IPS-20b (cell line): ENCODE measurements at regions not wholly inside any gene's neighbourhood (a gene's known extent, or its start where the extent isn't known, plus 50 kb on each side); places are given as distances from the start of the nearest gene placed in this dataset.

Source experiments
- H3K27ac ChIP-seq: one replicate; pipeline ENCODE4 v1.5.1; 2013; ENCODE audit warnings: low read length
- H3K27me3 ChIP-seq: 2 replicates; pipeline ENCODE4 v1.6.1; 2013; ENCODE audit warnings: mild to moderate bottlenecking, low read length, inconsistent platforms; ENCODE audit not compliant: insufficient read depth
- H3K36me3 ChIP-seq: 2 replicates; pipeline ENCODE4 v1.6.1; 2013; ENCODE audit warnings: low read depth, mild to moderate bottlenecking, inconsistent platforms, low read length, moderate library complexity; ENCODE audit not compliant: insufficient read depth
- H3K4me1 ChIP-seq: 2 replicates; pipeline ENCODE4 v1.6.1; 2013; ENCODE audit warnings: mild to moderate bottlenecking, control low read depth, inconsistent platforms, low read length, moderate library complexity; ENCODE audit not compliant: insufficient read depth
- H3K4me3 ChIP-seq: 2 replicates; pipeline ENCODE4 v1.5.1; 2013; ENCODE audit warnings: mild to moderate bottlenecking, low read length, inconsistent platforms
- H3K9ac ChIP-seq: 2 replicates; pipeline ENCODE4 v1.6.1; 2013; ENCODE audit warnings: low read depth, mild to moderate bottlenecking, inconsistent platforms, low read length, moderate library complexity
- H3K9me3 ChIP-seq: 2 replicates; pipeline ENCODE4 v1.6.1; 2013; ENCODE audit warnings: mild to moderate bottlenecking, low read depth, low read length, inconsistent platforms; ENCODE audit not compliant: insufficient read depth

DNA sequence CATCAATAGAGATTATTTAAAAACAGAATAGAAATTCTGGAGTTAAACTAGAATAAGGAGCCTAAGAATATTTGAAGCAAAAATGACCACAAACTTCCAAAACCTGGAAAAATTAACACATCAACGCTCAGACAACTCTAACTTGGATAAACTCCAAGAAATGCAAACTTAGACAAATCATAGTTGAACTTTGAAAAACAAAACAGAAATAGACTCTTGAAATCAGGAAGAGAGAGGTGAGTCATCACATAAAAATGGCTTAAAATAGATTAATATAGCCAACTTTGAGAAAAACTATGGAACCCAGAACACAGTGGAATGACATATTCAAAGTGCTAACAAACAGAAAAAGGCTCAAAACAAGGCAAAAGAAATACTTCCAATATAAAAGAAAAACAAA lies 974.2 kb downstream of the JRKL start:
- Histone ChIP-seq H3K36me3 (no peaks in the 10 kb centered on the region), H3K9ac (no peak overlapping the region), H3K9me3 (no peaks in the 10 kb centered on the region), H3K4me3 (no peak overlapping the region), H3K27me3 (no peaks in the 10 kb centered on the region), H3K4me1 (no peaks in the 10 kb centered on the region), H3K27ac (no peak overlapping the region)

DNA sequence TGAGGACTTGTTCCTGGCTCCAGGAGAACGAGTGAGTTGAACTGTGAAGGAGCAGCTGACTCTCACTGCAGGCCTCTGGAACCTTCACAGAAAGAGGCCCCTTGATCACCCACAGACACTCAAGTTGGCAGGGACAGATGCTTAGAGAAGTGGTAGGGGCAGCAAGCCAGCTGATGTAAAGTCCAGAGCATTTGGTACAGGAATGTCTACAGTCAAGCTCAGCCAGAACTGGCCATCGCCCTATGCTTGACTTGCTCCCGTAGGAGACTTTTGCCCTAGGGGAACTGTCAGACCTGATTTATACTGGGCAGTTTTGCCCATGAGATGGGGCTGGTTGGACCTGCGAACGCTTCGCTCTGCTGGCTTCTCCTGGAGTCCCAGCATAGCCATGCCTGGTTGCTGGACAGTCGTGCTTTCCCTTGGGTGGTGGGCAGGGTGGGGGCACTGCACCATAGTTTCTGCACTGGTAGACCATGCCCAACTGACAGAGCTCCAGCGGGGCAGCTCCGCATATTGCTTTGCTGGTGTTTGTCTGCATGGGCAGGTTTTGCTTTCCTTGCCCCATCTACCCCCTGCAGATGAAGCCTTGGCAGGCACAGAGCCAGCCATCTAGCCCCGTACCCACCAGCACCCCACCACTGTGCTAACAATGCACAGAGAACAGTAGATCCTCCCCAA lies 977.7 kb downstream of the JRKL start:
- H3K4me1 ChIP-seq, result no peaks in the 10 kb centered on the region
- H3K36me3 ChIP-seq, result no peaks in the 10 kb centered on the region
- no peak overlapping the region for H3K9ac ChIP-seq
- H3K9me3 ChIP-seq, result no peaks in the 10 kb centered on the region
- H3K4me3 ChIP-seq, result no peak overlapping the region
- H3K27ac ChIP-seq, result no peak overlapping the region
- H3K27me3 ChIP-seq, result no peaks in the 10 kb centered on the region

DNA sequence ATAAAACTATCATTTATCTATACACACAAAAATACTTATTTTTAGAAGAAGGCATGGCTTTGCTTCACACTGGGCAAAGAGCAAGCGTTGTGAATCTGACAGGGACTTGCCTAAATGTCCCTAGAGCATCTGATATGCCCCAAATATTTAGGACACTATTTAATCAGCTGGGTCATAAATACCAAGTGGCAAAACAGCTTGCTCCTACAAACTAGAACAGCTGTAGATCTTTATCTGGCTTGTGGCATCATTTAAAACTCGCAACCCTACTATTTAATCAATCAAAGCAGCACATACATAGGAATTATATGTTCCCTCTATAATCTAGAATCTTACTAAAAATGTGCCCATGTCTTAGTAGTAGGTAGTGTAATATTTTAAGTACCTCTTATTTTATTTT lies 999.5 kb downstream of the JRKL start:
- Histone ChIP-seq H3K27me3 (no peaks in the 10 kb centered on the region), H3K9me3 (no peaks in the 10 kb centered on the region), H3K9ac (no peak overlapping the region), H3K27ac (no peak overlapping the region), H3K36me3 (no peaks in the 10 kb centered on the region), H3K4me3 (no peak overlapping the region), H3K4me1 (no peaks in the 10 kb centered on the region)

DNA sequence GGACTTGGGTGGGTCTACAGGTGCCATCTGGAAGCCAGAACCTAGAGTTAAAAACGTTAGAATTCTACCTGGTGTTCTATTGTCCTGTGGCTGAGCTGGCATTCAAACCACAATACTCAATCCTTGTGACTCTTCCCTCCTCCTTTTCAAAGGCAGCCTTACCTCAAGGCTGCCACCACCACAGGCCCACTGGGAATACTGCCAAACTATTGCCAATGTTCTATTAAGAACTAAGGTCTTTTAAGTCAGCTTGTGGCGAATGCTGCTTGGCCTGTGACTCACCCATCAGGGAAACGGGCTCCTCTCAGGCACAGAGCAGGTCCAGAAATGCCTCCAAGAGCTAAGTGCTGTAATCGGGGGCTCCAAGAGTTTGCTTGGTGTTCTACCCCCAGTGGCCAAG lies 1008.4 kb downstream of the JRKL start:
- Histone ChIP-seq H3K36me3 (no peaks in the 10 kb centered on the region), H3K27ac (no peak overlapping the region), H3K4me3 (no peak overlapping the region), H3K9ac (no peak overlapping the region), H3K4me1 (no peaks in the 10 kb centered on the region), H3K9me3 (no peaks in the 10 kb centered on the region), H3K27me3 (no peaks in the 10 kb centered on the region)

DNA sequence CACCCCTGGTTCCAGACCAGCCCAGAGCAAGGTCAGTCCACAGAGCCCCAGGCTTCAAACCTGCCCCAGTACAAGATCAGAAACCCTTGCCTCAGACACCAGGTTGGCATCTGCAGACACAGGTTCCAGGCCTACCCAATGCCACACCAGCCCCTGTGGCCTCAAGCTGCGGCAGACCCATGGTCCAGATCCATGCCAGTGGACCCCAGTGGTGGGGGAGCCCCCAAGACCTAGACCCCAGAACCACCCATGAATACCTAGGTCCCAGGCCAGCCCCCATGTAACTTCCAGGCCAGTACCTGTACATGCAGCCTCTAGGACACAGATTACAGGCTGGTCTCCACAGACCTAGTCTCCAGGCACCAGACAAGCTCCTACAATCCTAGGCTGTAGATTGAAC lies 1019.3 kb downstream of the JRKL start:
- no peak overlapping the region for H3K4me3 ChIP-seq
- H3K27ac ChIP-seq, result no peak overlapping the region
- H3K4me1 ChIP-seq, result no peaks in the 10 kb centered on the region
- H3K27me3 ChIP-seq, result no peaks in the 10 kb centered on the region
- H3K9me3 ChIP-seq, result no peaks in the 10 kb centered on the region
- H3K36me3 ChIP-seq, result no peaks in the 10 kb centered on the region
- H3K9ac ChIP-seq, result no peak overlapping the region

DNA sequence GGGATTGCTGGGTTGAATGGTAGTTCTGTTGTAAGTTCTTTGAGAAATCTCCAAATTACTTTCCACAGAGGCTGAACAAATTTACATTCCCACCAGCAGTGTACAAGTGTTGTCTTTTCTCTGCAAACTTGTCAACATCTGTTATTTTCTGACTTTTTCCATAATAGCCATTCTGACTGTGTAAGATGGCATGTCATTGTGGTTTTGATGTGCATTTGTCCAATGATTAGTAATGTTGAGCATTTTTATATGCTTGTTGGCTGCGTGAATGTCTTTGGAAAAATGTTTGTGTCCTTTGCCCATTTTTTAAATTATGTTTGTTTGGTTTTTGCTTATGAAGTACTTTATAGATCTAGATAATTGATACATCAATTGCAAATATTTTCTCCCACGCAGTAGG lies 1025.0 kb downstream of the JRKL start:
- no peaks in the 10 kb centered on the region for H3K27me3 ChIP-seq
- no peak overlapping the region for H3K9ac ChIP-seq
- H3K9me3 ChIP-seq, result no peaks in the 10 kb centered on the region
- H3K36me3 ChIP-seq, result no peaks in the 10 kb centered on the region
- no peak overlapping the region for H3K4me3 ChIP-seq
- H3K27ac ChIP-seq, result no peak overlapping the region
- no peaks in the 10 kb centered on the region for H3K4me1 ChIP-seq

DNA sequence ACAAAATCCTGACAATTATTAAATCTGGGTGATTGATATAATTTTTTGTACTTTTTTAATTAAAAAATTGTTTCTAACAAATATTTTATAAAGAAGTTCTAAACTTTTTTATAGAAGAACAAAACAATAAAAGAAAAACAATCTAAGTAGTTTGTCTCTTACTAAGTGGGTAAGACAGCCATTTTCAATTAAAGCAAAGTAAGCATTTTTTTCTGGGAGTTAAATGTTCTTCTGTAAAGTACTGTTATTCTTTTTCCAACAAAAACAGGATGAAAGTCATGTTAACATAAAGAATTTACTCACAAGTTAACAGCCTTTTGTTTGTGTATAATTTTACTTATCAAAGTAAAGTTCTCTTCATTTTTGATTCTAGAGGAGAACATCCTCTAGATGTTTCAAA lies 1029.9 kb downstream of the JRKL start:
- H3K4me1 ChIP-seq, result no peaks in the 10 kb centered on the region
- no peaks in the 10 kb centered on the region for H3K36me3 ChIP-seq
- no peak overlapping the region for H3K9ac ChIP-seq
- H3K27ac ChIP-seq, result no peak overlapping the region
- H3K9me3 ChIP-seq, result no peaks in the 10 kb centered on the region
- H3K4me3 ChIP-seq, result no peak overlapping the region
- no peaks in the 10 kb centered on the region for H3K27me3 ChIP-seq

DNA sequence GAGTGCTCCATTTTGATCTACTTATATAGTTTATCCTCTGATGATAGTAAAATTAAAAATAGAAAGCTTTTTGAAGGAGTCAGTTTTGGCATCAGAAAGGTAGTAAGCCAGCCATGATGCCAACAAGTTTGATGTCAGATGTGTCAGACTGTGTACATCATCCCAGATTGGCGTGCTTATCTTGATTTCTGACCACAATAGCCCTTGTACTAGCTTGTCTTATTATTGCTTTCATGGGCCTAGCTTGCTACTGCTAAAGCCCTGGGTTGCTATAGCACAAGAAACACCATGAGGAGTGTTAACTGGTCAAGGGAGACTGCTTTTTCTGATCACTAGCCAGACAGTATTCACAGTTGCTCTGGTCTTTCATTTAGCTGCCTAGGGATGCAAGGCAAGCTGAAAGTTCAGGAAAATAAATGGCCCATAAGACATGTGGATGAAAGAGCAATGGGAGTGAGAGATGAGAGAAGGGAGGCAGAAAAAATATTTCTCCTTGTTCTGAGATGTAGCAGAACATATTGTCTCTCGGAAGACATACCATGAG lies 1038.5 kb downstream of the JRKL start:
- H3K27ac ChIP-seq, result no peak overlapping the region
- no peaks in the 10 kb centered on the region for H3K4me1 ChIP-seq
- no peaks in the 10 kb centered on the region for H3K27me3 ChIP-seq
- no peak overlapping the region for H3K9ac ChIP-seq
- H3K4me3 ChIP-seq, result no peak overlapping the region
- no peaks in the 10 kb centered on the region for H3K36me3 ChIP-seq
- no peaks in the 10 kb centered on the region for H3K9me3 ChIP-seq

DNA sequence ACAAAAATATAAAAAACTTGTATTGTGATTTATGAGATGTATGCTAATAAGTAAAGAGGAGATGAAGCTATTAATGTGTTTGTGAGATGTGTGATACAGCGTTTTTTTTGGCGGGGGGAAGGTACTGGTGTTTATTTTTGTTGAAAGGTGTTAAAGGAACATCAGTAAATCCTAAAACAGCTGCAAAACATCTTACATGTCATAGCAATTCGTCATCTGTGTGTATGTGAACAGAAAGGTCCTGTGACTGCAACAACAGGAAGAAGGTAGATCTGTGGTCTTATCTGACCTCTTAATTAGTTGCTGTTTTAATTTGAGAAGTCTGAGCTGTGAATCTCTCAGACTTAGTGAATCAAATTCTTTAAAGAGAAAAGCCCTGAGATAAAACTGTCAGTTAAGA lies 1041.1 kb downstream of the JRKL start:
- Histone ChIP-seq H3K36me3 (no peaks in the 10 kb centered on the region), H3K9ac (no peak overlapping the region), H3K27me3 (no peaks in the 10 kb centered on the region), H3K4me1 (no peaks in the 10 kb centered on the region), H3K9me3 (no peaks in the 10 kb centered on the region), H3K27ac (no peak overlapping the region), H3K4me3 (no peak overlapping the region)

DNA sequence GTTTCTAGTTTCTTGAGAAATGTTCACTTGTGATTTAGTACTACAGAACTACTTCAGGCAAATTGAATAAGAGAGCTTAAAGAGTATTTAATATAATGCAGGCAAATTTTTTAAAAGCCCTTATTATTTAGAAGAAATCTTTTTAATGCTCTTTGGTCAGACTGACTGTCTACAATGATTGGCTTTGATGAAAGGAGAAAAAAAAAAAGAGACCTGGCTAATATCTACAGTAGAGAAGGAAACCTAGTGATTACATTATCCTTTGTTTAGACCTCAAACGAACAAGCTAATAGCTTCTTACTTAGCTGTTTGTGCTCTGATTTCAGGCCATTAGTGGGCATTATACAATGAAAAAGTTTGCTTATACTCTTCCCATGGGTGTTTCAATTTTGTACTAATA lies 1043.1 kb downstream of the JRKL start:
- H3K36me3 ChIP-seq, result no peaks in the 10 kb centered on the region
- no peaks in the 10 kb centered on the region for H3K27me3 ChIP-seq
- no peaks in the 10 kb centered on the region for H3K9me3 ChIP-seq
- H3K4me3 ChIP-seq, result no peak overlapping the region
- H3K4me1 ChIP-seq, result no peaks in the 10 kb centered on the region
- no peak overlapping the region for H3K27ac ChIP-seq
- H3K9ac ChIP-seq, result no peak overlapping the region

DNA sequence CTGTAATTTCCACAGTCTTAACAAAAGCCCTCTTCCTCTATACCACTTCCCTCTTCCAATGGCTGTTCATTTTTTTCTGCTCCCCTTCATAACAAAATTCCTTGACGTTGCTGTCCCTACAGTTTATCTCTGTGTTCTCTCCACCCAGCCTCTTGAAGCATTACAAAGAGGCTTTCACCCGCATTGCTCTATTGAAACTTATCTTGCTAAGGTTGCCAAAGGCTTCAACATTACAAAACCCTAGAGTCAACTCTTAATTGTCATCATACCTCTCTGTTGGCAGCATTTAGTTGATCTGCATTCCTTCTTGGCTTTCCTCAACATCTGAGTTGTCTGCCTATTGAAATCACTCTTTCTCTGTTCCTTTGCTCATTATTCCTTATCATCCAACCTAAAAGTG lies 1055.7 kb downstream of the JRKL start:
- Histone ChIP-seq H3K27me3 (no peaks in the 10 kb centered on the region), H3K27ac (no peak overlapping the region), H3K4me1 (peaks cover 6% of the 10 kb centered on the region; the same call in 1 of the 2 replicates), H3K4me3 (no peak overlapping the region), H3K9me3 (no peaks in the 10 kb centered on the region), H3K9ac (no peak overlapping the region), H3K36me3 (no peaks in the 10 kb centered on the region)

DNA sequence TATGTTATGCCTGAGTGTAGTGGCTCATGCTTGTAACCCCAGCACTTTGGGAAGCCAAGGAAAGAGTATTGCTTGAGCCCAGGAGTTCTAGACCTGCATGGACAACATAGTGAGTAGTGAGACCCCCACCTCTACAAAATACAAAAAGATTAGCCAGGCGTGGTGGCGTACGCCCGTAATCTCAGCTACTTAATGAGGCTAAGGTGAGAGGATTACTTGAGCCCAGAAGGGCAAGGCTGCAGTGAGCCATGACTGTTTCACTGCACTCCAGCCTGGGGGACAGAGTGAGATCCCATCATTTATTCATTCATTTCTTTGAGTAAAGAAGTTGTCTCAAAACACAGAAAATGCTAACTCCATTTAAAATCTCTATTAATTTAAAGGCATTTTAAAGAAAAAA lies 1061.6 kb downstream of the JRKL start:
- H3K27ac ChIP-seq, result no peak overlapping the region
- H3K4me1 ChIP-seq, result no peaks in the 10 kb centered on the region; the same call in 1 of the 2 replicates
- no peaks in the 10 kb centered on the region for H3K36me3 ChIP-seq
- H3K4me3 ChIP-seq, result no peak overlapping the region
- H3K9ac ChIP-seq, result no peak overlapping the region
- no peaks in the 10 kb centered on the region for H3K9me3 ChIP-seq
- H3K27me3 ChIP-seq, result no peaks in the 10 kb centered on the region
